BLaER1 (cell line): ENCODE measurements at regions not wholly inside any gene's neighbourhood (a gene's known extent, or its start where the extent isn't known, plus 50 kb on each side); places are given as distances from the start of the nearest gene placed in this dataset.
"Not testable (repeated sequence)": the region's sequence is repeated elsewhere in the genome, so short reads cannot be mapped to it uniquely, and the experiment has no call there.

ENCODE experiments used
- H3K27ac ChIP-seq: shearing (Covaris generic); formaldehyde crosslinking; 2 replicates; pipeline ENCODE4 v1.8.1; 2022
- H3K27me3 ChIP-seq: shearing (Covaris generic); formaldehyde crosslinking; 2 replicates; pipeline ENCODE4 v1.8.1; 2022
- H3K36me3 ChIP-seq: shearing (Covaris generic); formaldehyde crosslinking; 2 replicates; pipeline ENCODE4 v1.8.1; 2022
- H3K4me1 ChIP-seq: shearing (Covaris generic); formaldehyde crosslinking; 2 replicates; pipeline ENCODE4 v1.8.1; 2022
- H3K4me2 ChIP-seq: shearing (Covaris generic); formaldehyde crosslinking; 2 replicates; pipeline ENCODE4 v1.8.1; 2022
- H3K4me3 ChIP-seq: shearing (Covaris generic); formaldehyde crosslinking; 2 replicates; pipeline ENCODE4 v1.8.1; 2022
- H3K9ac ChIP-seq: shearing (Covaris generic); formaldehyde crosslinking; 2 replicates; pipeline ENCODE4 v1.8.1; 2022
- H3K9me3 ChIP-seq: shearing (Covaris generic); formaldehyde crosslinking; 2 replicates; pipeline ENCODE4 v1.8.1; 2022
- H4K20me1 ChIP-seq: shearing (Covaris generic); formaldehyde crosslinking; 2 replicates; pipeline ENCODE4 v1.8.1; 2022
- Cebpa-rat ChIP-seq: shearing (Covaris generic); IDR thresholded peaks from 2 replicates; pipeline ENCODE4 v1.8.1; 2022

DNA sequence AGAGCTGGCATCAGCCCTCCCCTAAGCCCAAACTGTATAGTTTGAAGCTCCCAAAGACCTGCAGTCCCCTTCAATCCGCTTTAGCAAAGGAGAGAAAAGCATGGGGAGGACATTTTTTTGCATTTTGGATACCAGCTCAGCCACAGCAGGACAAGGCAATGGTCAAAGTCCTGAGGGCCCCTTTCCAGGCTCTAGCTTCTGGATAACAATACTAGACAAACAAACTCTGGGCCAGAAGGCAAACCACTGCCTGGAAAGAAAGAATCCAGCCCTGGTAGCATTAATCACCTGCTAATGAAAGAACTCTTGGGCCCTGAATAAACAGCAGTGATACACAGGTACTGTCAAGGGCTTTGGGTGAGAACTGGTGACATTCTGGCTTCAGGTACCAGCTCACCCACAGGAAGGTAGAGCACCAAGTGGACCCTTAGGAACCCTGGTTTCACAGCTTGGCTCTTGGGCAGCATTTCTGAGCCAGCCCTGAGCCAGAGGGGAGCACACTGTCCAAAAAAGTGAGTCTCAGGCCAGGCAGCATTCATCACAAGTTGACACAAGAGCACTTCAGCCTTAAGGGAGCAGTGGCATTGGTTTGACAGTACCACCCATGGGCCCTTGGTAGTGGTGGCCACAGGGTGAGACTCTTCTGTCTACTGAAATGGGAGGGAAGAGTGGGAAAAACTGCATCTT is 62.5 kb downstream of the SPIN3 start:
- Histone ChIP-seq H3K4me1 (no peaks in the 10 kb centered on the region), H3K9me3 (peaks cover 34% of the 10 kb centered on the region), H4K20me1 (no peaks in the 10 kb centered on the region), H3K36me3 (no peaks in the 10 kb centered on the region), H3K4me2 (no peak overlapping the region), H3K27ac (no peak overlapping the region), H3K9ac (no peak overlapping the region), H3K4me3 (no peak overlapping the region), H3K27me3 (peaks cover 77% of the 10 kb centered on the region)
- no peak for TF ChIP-seq Cebpa-rat

DNA sequence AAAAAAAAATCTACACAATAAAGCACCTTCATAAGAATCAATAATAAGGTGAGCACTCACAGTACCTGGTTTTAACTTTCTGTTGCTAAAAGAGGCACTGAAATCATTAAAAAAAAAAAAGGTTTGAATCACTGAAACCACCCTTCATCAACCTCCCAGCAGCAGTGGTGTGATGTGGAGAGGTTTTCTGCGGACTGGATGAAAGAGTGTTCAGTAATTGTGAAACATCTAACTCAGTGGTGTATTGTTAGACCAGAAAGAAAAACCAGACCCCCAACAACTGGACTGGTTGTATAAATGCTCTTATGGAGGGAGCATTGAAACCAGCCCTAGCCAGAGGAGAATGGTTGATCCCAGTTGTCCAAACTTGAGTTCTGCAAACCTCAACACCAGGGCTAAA is 63.2 kb downstream of the SPIN3 start:
- Histone ChIP-seq H3K27ac (no peak overlapping the region), H3K4me2 (no peak overlapping the region), H3K4me3 (no peak overlapping the region), H4K20me1 (no peaks in the 10 kb centered on the region), H3K9ac (no peak overlapping the region), H3K27me3 (peaks cover 80% of the 10 kb centered on the region), H3K9me3 (peaks cover 34% of the 10 kb centered on the region), H3K36me3 (no peaks in the 10 kb centered on the region), H3K4me1 (no peaks in the 10 kb centered on the region)
- no peak for TF ChIP-seq Cebpa-rat

DNA sequence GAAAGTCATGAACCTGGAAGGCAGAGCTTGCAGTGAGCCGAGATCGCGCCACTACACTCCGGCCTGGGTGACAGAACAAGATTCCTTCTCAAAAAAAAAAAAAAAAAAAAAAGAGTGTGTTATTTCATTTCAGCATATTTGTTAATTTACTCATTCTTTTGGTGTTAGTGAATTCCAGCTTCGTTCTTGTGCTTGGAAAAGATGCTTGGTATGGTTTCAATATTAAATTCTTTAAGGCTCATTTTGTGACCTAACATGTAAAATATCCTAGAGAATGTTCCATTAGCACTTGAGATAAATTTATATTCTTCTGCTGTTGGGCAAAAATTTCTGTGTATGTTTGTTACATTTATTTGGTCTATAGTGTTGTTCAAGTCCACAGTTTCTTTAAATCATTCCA is 66.8 kb downstream of the SPIN3 start:
- TF ChIP-seq Cebpa-rat, result no peak
- H4K20me1 ChIP-seq, result no peaks in the 10 kb centered on the region
- no peak overlapping the region for H3K27ac ChIP-seq
- H3K9ac ChIP-seq, result no peak overlapping the region
- peaks cover 91% of the 10 kb centered on the region for H3K27me3 ChIP-seq
- H3K4me3 ChIP-seq, result no peak overlapping the region
- no peaks in the 10 kb centered on the region for H3K4me1 ChIP-seq
- no peak overlapping the region for H3K4me2 ChIP-seq
- H3K36me3 ChIP-seq, result no peaks in the 10 kb centered on the region
- peaks cover 15% of the 10 kb centered on the region; the same call in 1 of the 2 replicates for H3K9me3 ChIP-seq

GRCh38 chrX:56920998-56921348 is 74.4 kb downstream of the SPIN3 start:
- H3K4me1 ChIP-seq, H3K9ac ChIP-seq, H3K36me3 ChIP-seq, H4K20me1 ChIP-seq, H3K4me3 ChIP-seq, H3K4me2 ChIP-seq, H3K27ac ChIP-seq: not testable (repeated sequence)
- Histone ChIP-seq H3K9me3 (peaks cover 15% of the 10 kb centered on the region; the same call in 1 of the 2 replicates), H3K27me3 (peaks cover 87% of the 10 kb centered on the region)

GRCh38 chrX:56920338-56920997 is 74.9 kb downstream of the SPIN3 start:
- no peaks in the 10 kb centered on the region for H4K20me1 ChIP-seq
- no peaks in the 10 kb centered on the region for H3K4me1 ChIP-seq
- H3K4me2 ChIP-seq, result no peak overlapping the region
- H3K9me3 ChIP-seq, result peaks cover 15% of the 10 kb centered on the region; the same call in 1 of the 2 replicates
- H3K36me3 ChIP-seq, result no peaks in the 10 kb centered on the region
- no peak overlapping the region for H3K27ac ChIP-seq
- TF ChIP-seq Cebpa-rat, result no peak
- H3K4me3 ChIP-seq, result no peak overlapping the region
- peaks cover 82% of the 10 kb centered on the region for H3K27me3 ChIP-seq
- no peak overlapping the region for H3K9ac ChIP-seq

DNA sequence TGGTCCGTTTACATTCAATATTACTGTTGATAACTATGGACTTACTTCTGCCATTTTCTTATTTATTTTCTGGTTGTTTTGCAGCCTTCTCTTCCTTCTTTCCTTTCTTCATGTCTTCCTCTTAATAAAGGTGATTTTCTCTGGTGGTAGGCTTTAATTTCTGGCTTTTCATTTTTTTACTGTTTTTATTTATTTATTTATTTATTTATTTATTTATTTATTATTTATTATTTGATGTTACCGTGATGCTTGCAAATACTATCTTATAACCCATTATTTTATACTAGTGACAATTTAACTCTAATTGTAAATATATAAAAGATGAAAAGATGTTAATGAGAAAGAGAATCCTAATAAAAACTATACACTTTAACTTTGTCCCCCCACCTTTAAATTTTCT is 112.8 kb downstream of the SPIN3 start:
- Histone ChIP-seq H3K27me3 (peaks cover 42% of the 10 kb centered on the region), H4K20me1 (no peaks in the 10 kb centered on the region), H3K9ac (no peak overlapping the region), H3K4me1 (no peaks in the 10 kb centered on the region), H3K36me3 (no peaks in the 10 kb centered on the region), H3K4me3 (no peak overlapping the region), H3K4me2 (no peak overlapping the region), H3K9me3 (no peaks in the 10 kb centered on the region; the same call in 1 of the 2 replicates), H3K27ac (no peak overlapping the region)
- TF ChIP-seq Cebpa-rat, result no peak
